ENCODE measurements at regions not wholly inside any gene's neighbourhood (a gene's known extent, or its start where the extent isn't known, plus 50 kb on each side); places are given as distances from the start of the nearest gene placed in this dataset.

GRCh38 chr4:115396034-115396433, 282.6 kb upstream of the NDST4 start:
- TF ChIP-seq NR1H2 (CRISPR knock-in tag; IDR thresholded peaks at IDR 0.05; ENCODE audit: borderline replicate concordance, low read depth) = no peak
- no peak for TF ChIP-seq MYNN (CRISPR knock-in tag; IDR thresholded peaks at IDR 0.05; ENCODE audit: low read depth)
- no peak for TF ChIP-seq ZNF577 (CRISPR knock-in tag; IDR thresholded peaks at IDR 0.05; ENCODE audit: borderline replicate concordance, low read depth)
- no peak for TF ChIP-seq ZNF263 (CRISPR knock-in tag; IDR thresholded peaks at IDR 0.05)

All from HepG2 (cell line).